ENCODE measurements at regions not wholly inside any gene's neighbourhood (a gene's known extent, or its start where the extent isn't known, plus 50 kb on each side); places are given as distances from the start of the nearest gene placed in this dataset.

GRCh38 chr4:184544788-184545409, 70.5 kb upstream of the IRF2 start:
- no peak for TF ChIP-seq CTCF (IDR thresholded peaks at IDR 0.05; ENCODE audit: poor library complexity, severe bottlenecking)
- TF ChIP-seq EZH2 (IDR thresholded peaks at IDR 0.05; ENCODE audit: borderline replicate concordance, insufficient read depth, low read length, poor library complexity, severe bottlenecking) = no peak
- TF ChIP-seq SMC3 (conservative IDR thresholded peaks at IDR 0.05; ENCODE audit: poor library complexity) = no peak
- TF ChIP-seq REST (IDR thresholded peaks at IDR 0.05; ENCODE audit: borderline replicate concordance) = no peak
- no peak for TF ChIP-seq POLR2AphosphoS5 (IDR thresholded peaks at IDR 0.05)
- TF ChIP-seq TAF1 (IDR thresholded peaks at IDR 0.05; ENCODE audit: low read depth) = no peak
- TF ChIP-seq EP300 (conservative IDR thresholded peaks at IDR 0.05; ENCODE audit: poor library complexity, severe bottlenecking) = no peak
- no peak for TF ChIP-seq MXI1 (conservative IDR thresholded peaks at IDR 0.05; ENCODE audit: poor library complexity, severe bottlenecking)

All from neural cell (in vitro differentiated cells).